Activated naive CD8-positive, alpha-beta T cell treated with anti-CD3 and anti-CD28 coated beads, Interleukin-2, amount 10 ng/mL, durations not matched to agents 7 days and 5 days (primary cell): ENCODE measurements at regions not wholly inside any gene's neighbourhood (a gene's known extent, or its start where the extent isn't known, plus 50 kb on each side); places are given as distances from the start of the nearest gene placed in this dataset.

Experiments used
- ATAC-seq: fragments of 150-1000 bp; cut with Tn5 transposase; one replicate; pipeline ENCODE4 v1.10.0; 2021; ENCODE audit warnings: low read depth, moderate library complexity
- POLR2A ChIA-PET: fragments of 350-600 bp; sonication (Branson Sonifier 250); formaldehyde crosslinking; loops from one replicate; lab custom pipeline; 2021; ENCODE audit warnings: antibody characterized with exemption; lab: Charles Lee
- DNase-seq: peaks from one replicate; pipeline ENCODE4 v3.0.0; 2021
- H3K27ac Mint-ChIP-seq: one replicate; pipeline ENCODE4 v1.8.0; 2022; ENCODE audit warnings: mild to moderate bottlenecking, mixed read lengths
- H3K27me3 Mint-ChIP-seq: one replicate; pipeline ENCODE4 v1.8.0; 2022; ENCODE audit warnings: mild to moderate bottlenecking, moderate library complexity, mixed read lengths
- H3K36me3 Mint-ChIP-seq: one replicate; pipeline ENCODE4 v1.8.0; 2021; ENCODE audit warnings: mild to moderate bottlenecking, mixed read lengths
- H3K4me1 Mint-ChIP-seq: one replicate; pipeline ENCODE4 v1.8.0; 2021; ENCODE audit warnings: mixed read lengths
- H3K4me3 Mint-ChIP-seq: one replicate; pipeline ENCODE4 v1.8.0; 2022; ENCODE audit warnings: mild to moderate bottlenecking, moderate library complexity, mixed read lengths
- H3K9me3 Mint-ChIP-seq: one replicate; pipeline ENCODE4 v1.8.0; 2021; ENCODE audit warnings: mixed read lengths

DNA sequence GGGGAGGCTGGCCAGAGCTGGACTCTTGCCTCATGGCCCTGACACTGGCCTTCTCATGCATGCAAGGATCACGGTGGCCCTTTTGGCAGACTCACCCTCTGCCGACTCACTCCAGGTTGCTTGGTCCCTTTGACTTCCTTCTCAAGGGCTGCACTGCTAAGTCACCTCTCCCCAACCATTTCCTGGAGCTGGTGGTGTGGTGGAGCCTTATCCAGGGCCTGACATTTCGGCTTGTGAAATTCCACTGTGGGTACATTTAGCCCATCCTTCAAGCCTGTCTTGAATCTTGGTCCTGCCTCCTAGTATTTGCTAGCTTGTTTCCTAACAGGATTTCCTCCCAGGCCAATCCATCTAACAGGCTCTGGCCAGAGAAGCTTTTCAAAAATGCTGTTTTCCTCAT lies 52.6 kb upstream of the JUN start:
- Mint-ChIP-seq H3K27ac (no peak overlapping the region), H3K4me1 (peaks cover 3% of the 10 kb centered on the region), H3K4me3 (no peak overlapping the region), H3K27me3 (no peaks in the 10 kb centered on the region), H3K9me3 (no peaks in the 10 kb centered on the region), H3K36me3 (no peaks in the 10 kb centered on the region)
- ATAC-seq (peak; percentile 26), DNase-seq (no peak)
- POLR2A ChIA-PET = interaction anchor here (1.0 kb wide), 1 partner anchor 11 kb away, joined by 4 read pairs; no protein-coding TSS in a partner anchor

DNA sequence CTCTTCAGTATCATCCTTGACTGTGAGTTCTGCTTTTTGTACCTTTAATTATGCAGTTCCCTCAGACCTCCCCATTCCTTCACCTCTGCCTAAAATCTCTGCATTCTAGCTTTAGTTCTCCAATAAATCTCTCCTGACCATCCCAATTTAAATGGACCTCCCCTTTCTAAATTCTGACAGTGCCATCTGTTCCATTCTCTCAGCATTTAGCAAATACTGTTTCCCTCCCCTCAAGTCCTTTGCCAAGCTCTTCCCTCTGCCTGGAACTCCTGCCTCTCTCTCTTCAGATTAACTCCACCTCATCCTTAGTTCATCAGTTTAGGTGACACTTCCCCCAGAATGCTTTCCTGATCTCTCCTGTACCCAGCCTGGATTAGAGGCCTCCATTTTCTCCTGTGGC lies 54.0 kb upstream of the JUN start:
- no peak overlapping the region for H3K4me3 Mint-ChIP-seq
- H3K36me3 Mint-ChIP-seq = no peaks in the 10 kb centered on the region
- H3K4me1 Mint-ChIP-seq = peaks cover 3% of the 10 kb centered on the region
- no peaks in the 10 kb centered on the region for H3K27me3 Mint-ChIP-seq
- no peaks in the 10 kb centered on the region for H3K9me3 Mint-ChIP-seq
- ATAC-seq = no peak
- H3K27ac Mint-ChIP-seq = no peak overlapping the region
- no peak for DNase-seq
- POLR2A ChIA-PET = no interaction called here

DNA sequence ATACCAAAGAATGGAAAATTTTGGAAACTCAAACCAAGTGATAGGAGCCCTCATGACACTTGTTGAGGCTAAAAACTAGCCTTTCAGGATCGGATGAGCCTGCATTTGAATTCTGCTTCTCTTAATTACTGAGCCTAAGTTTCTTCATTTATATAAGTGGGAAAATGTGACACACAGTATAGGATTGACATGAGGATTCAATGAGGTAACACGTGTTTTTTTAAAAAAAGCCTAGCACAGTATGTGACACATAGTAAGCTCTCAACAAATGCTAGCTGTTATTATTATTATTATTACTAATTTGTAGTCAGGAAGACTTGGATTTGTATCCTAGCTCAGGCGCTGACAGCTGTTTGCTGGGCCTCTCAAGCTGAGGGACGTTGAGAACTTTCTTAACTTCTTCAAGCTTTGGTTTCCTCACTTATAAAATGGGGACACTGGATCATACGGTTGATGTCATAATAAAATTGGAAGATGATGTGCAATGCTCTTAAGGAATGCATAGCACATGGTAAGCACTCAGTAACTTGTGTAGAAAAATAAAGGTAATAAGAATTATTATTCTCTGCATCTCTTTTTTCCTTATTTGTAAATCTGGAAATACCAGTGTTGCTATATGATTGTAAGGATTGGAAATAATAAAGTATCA lies 55.4 kb upstream of the JUN start:
- H3K36me3 Mint-ChIP-seq = no peaks in the 10 kb centered on the region
- no peaks in the 10 kb centered on the region for H3K9me3 Mint-ChIP-seq
- H3K27me3 Mint-ChIP-seq = no peaks in the 10 kb centered on the region
- ATAC-seq (no peak), DNase-seq (no peak)
- H3K4me3 Mint-ChIP-seq = no peak overlapping the region
- peaks cover 3% of the 10 kb centered on the region for H3K4me1 Mint-ChIP-seq
- POLR2A ChIA-PET = interaction anchor here (1.3 kb wide), 1 partner anchor 20 kb away, joined by 3 read pairs; no protein-coding TSS in a partner anchor
- no peak overlapping the region for H3K27ac Mint-ChIP-seq

DNA sequence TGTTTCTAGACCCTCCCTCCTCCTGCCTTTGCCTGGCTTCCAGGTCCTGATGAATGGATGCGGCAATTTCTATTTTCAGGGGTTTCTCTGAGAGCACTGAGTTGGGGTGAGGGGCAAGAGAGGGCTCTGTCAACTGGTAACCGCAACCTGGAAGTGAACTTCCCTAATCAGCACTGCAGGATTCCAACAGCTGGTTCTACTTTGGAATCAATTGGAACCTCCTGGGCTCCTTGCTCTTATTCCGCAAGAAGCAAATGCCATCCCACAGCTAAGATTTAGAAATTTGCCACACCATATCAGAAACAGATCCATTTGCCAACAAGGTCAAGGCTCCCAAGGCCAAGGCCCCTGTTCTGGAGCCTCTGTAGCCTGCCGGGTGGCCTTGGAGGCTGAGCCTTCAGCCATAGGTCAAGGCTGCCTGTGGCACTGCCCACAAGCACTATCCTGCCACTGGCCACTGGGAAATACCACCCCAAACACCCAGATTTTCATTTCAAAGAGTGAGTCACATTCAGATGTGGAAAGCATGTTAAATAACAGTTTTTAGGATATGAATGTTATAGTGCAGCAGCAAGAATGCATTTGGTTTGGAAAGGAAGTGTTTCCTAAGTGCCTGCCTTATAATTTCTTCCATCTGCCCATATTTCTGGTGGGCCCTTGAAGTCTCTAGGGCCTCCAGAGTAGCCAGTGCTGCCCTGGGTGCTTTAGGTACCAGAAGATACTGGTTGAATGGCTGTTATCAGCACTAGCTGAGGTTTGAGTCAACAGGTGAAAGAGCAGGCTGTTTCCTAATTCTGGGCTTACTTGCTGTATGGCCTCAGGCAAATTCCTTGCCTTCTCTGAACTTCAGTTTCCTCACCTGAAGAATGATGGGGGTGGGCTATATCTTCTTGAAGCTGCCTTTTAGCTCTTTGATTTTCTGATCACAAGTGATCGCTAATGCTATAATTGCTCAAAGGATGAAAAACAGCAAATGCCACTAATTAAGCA lies 56.3 kb upstream of the JUN start:
- no peaks in the 10 kb centered on the region for H3K9me3 Mint-ChIP-seq
- no peaks in the 10 kb centered on the region for H3K36me3 Mint-ChIP-seq
- no peaks in the 10 kb centered on the region for H3K27me3 Mint-ChIP-seq
- no peak overlapping the region for H3K4me3 Mint-ChIP-seq
- ATAC-seq = no peak
- no peak overlapping the region for H3K27ac Mint-ChIP-seq
- POLR2A ChIA-PET = interaction anchor here (1.3 kb wide), 1 partner anchor 19 kb away, joined by 3 read pairs; no protein-coding TSS in a partner anchor
- no peak for DNase-seq
- H3K4me1 Mint-ChIP-seq = peaks cover 3% of the 10 kb centered on the region

GRCh38 chr1:58841455-58841854 lies 57.6 kb upstream of the JUN start:
- Mint-ChIP-seq H3K4me1 (peaks cover 2% of the 10 kb centered on the region), H3K27me3 (no peaks in the 10 kb centered on the region), H3K36me3 (no peaks in the 10 kb centered on the region), H3K4me3 (no peak overlapping the region), H3K27ac (no peak overlapping the region), H3K9me3 (no peaks in the 10 kb centered on the region)
- POLR2A ChIA-PET = no interaction called here
- ATAC-seq = no peak
- no peak for DNase-seq

- no peak overlapping the region for H3K27ac Mint-ChIP-seq
- DNase-seq (no peak), ATAC-seq (no peak)
- H3K4me1 Mint-ChIP-seq = no peaks in the 10 kb centered on the region
- H3K36me3 Mint-ChIP-seq = no peaks in the 10 kb centered on the region
- H3K4me3 Mint-ChIP-seq = no peak overlapping the region
- no peaks in the 10 kb centered on the region for H3K27me3 Mint-ChIP-seq
- H3K9me3 Mint-ChIP-seq = no peaks in the 10 kb centered on the region
- POLR2A ChIA-PET = interaction anchor here (0.8 kb wide), 1 partner anchor 13 kb away, joined by 3 read pairs; no protein-coding TSS in a partner anchor
Measured at GRCh38 chr1:58842941-58843340, 59.1 kb upstream of the JUN start.

- no peak for ATAC-seq
- no peaks in the 10 kb centered on the region for H3K27me3 Mint-ChIP-seq
- H3K4me1 Mint-ChIP-seq = no peaks in the 10 kb centered on the region
- no peak overlapping the region for H3K4me3 Mint-ChIP-seq
- no peaks in the 10 kb centered on the region for H3K36me3 Mint-ChIP-seq
- H3K9me3 Mint-ChIP-seq = no peaks in the 10 kb centered on the region
- DNase-seq = no peak
- H3K27ac Mint-ChIP-seq = no peak overlapping the region
- POLR2A ChIA-PET = no interaction called here
Measured at GRCh38 chr1:58844176-58844575, 60.3 kb upstream of the JUN start.

DNA sequence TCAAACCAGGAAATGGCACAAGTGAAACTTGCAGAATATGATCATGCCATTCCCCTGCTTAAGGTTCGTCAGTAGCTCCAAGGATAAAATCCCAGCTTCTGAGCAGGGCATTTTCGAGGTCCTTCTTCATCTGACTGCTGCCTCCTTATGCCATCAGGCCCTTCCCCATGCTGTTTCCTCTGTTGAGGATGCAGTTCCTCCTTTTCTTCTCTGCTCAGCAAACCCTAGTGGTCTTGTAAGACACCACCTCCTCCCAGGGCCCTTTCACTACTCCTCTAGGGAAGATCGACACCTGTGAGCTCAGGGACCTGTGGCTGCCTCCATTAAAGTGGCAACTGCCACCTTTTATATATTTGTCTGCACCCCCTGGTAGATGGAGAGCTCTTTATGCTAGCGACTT lies 62.1 kb upstream of the JUN start:
- H3K27me3 Mint-ChIP-seq = no peaks in the 10 kb centered on the region
- H3K4me3 Mint-ChIP-seq = no peak overlapping the region
- no peaks in the 10 kb centered on the region for H3K9me3 Mint-ChIP-seq
- ATAC-seq = no peak
- no peak for DNase-seq
- H3K27ac Mint-ChIP-seq = no peak overlapping the region
- POLR2A ChIA-PET = no interaction called here
- H3K4me1 Mint-ChIP-seq = no peaks in the 10 kb centered on the region
- H3K36me3 Mint-ChIP-seq = no peaks in the 10 kb centered on the region

- H3K36me3 Mint-ChIP-seq = no peaks in the 10 kb centered on the region
- DNase-seq = no peak
- no peak overlapping the region for H3K27ac Mint-ChIP-seq
- no peaks in the 10 kb centered on the region for H3K9me3 Mint-ChIP-seq
- peaks cover 6% of the 10 kb centered on the region for H3K4me1 Mint-ChIP-seq
- POLR2A ChIA-PET = interaction anchor here (1.0 kb wide), 1 partner anchor 23 kb away, joined by 3 read pairs; no protein-coding TSS in a partner anchor
- no peak for ATAC-seq
- no peaks in the 10 kb centered on the region for H3K27me3 Mint-ChIP-seq
- no peak overlapping the region for H3K4me3 Mint-ChIP-seq
Measured at GRCh38 chr1:58848818-58849411, 65.1 kb upstream of the JUN start.

- H3K36me3 Mint-ChIP-seq = no peaks in the 10 kb centered on the region
- H3K27me3 Mint-ChIP-seq = no peaks in the 10 kb centered on the region
- no peak overlapping the region for H3K27ac Mint-ChIP-seq
- H3K4me3 Mint-ChIP-seq = no peak overlapping the region
- peaks cover 8% of the 10 kb centered on the region for H3K4me1 Mint-ChIP-seq
- ATAC-seq = no peak
- no peaks in the 10 kb centered on the region for H3K9me3 Mint-ChIP-seq
- DNase-seq = no peak
- POLR2A ChIA-PET = no interaction called here
Measured at GRCh38 chr1:58849551-58849950, 65.7 kb upstream of the JUN start.

DNA sequence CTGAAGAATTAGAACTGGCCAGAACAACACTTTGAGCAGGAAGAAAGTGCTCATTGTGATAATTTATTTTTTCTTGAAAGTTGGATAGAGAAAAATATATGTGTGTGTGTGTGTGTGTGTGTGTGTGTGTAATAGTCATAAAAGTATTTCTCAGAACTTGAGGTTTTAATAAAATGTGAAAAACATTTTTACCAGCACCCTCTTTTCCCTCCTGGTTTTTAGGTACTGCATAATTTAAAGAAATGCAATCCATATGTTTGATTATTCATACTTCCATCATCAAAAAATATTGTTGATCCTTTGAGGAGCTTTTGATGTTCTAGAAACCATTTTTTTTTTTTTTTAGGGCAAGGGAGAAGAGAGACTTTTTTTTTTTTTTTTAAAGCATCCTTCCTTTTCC lies 66.8 kb upstream of the JUN start:
- DNase-seq = no peak
- POLR2A ChIA-PET = interaction anchor here (1.4 kb wide), 1 partner anchor 67 kb away, joined by 3 read pairs; the partner anchor contains the start of gene JUN
- peaks cover 2% of the 10 kb centered on the region for H3K36me3 Mint-ChIP-seq
- no peaks in the 10 kb centered on the region for H3K27me3 Mint-ChIP-seq
- peaks cover 10% of the 10 kb centered on the region for H3K4me1 Mint-ChIP-seq
- no peak overlapping the region for H3K4me3 Mint-ChIP-seq
- H3K9me3 Mint-ChIP-seq = no peaks in the 10 kb centered on the region
- ATAC-seq = no peak
- H3K27ac Mint-ChIP-seq = no peak overlapping the region

DNA sequence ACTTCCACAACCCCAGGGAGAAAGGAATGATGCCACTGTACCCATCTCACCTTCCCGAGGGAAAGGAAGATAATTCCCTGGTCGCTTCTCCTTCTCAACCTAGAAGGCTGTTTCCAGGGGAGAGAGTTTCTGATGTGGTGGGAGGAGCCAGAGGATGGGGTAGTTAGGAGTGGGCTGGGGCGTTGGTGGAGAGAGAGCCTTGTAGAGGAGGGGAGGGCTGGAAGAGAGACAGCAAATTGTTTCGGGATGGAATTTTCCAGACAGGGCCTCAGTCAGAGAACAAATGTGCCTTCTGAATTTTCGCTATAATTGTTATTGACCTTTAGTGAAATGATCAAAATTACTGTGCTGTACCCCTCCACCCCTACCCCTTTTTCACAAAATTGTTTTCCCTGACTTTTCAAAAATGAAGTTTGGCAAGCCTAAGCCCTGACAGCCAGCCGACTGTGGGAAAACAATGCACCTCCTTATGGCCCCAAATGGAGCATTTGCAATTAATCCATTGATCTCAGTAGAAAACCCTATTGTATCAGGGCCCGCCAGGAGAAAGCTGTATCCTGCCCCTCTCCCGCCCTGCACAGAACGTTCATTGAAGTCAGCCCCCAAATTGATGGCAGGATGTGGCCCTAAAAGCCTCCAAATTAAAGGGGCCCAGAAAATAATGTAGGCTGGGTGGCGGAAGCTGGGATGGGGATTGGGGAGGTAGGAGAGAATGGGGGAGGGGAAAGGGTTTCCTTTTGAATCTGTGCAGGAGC lies 69.1 kb upstream of the JUN start:
- H3K27ac Mint-ChIP-seq = no peak overlapping the region
- peaks cover 2% of the 10 kb centered on the region for H3K36me3 Mint-ChIP-seq
- no peak for DNase-seq
- H3K27me3 Mint-ChIP-seq = no peaks in the 10 kb centered on the region
- no peak overlapping the region for H3K4me3 Mint-ChIP-seq
- no peaks in the 10 kb centered on the region for H3K9me3 Mint-ChIP-seq
- POLR2A ChIA-PET = no interaction called here
- peaks cover 24% of the 10 kb centered on the region for H3K4me1 Mint-ChIP-seq
- ATAC-seq = no peak

DNA sequence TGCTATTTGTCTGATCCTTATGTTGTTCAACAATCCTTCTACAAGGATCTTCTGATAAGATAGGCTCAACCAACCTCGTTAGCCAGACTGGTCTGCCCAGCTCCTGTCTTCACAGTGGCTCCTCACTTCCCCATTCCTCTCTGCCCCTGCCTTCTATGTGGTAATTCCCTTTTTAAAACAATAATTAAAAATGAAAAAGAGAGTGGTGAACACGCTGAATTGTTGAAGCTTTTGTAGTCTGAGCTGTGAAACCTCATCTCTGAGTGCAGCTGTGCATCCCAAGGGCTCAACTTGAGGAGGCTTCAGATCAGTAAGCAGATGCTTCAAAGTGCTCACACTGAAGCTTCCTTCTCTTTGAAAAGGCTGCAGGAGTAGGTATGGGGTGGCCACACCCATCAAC lies 70.7 kb upstream of the JUN start:
- no peak overlapping the region for H3K27ac Mint-ChIP-seq
- H3K36me3 Mint-ChIP-seq = peaks cover 4% of the 10 kb centered on the region
- POLR2A ChIA-PET = interaction anchor here (1.3 kb wide), 1 partner anchor 31 kb away, joined by 4 read pairs; no protein-coding TSS in a partner anchor
- no peak overlapping the region for H3K4me3 Mint-ChIP-seq
- ATAC-seq (no peak), DNase-seq (no peak)
- no peaks in the 10 kb centered on the region for H3K27me3 Mint-ChIP-seq
- no peaks in the 10 kb centered on the region for H3K9me3 Mint-ChIP-seq
- H3K4me1 Mint-ChIP-seq = peaks cover 36% of the 10 kb centered on the region
